ENCODE measurements at regions not wholly inside any gene's neighbourhood (a gene's known extent, or its start where the extent isn't known, plus 50 kb on each side); places are given as distances from the start of the nearest gene placed in this dataset.
"Not testable (repeated sequence)": the region's sequence is repeated elsewhere in the genome, so short reads cannot be mapped to it uniquely, and the experiment has no call there.

DNA sequence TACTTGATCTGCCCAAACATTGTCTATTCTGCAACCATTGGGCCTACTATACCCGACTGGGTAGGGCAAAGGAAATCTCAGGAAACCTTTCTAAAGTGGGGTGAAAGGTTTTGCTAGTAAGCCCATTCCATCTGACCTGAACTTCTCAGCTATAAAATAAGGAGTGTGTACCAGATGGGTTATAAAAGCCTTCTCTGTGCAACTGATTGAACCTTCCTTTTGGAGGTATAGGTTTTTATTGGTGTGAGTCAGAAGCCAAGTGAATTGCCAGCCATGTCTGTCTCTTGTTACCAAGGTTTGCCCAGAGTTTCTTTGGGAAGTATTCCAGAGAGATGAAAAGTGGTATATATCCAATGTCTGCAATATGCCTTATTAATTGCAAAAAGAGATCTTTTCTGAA is 1271.0 kb upstream of the WWC1 start:
- DNase-seq (ENCODE audit: low read depth in 2 of 2): no peak

DNA sequence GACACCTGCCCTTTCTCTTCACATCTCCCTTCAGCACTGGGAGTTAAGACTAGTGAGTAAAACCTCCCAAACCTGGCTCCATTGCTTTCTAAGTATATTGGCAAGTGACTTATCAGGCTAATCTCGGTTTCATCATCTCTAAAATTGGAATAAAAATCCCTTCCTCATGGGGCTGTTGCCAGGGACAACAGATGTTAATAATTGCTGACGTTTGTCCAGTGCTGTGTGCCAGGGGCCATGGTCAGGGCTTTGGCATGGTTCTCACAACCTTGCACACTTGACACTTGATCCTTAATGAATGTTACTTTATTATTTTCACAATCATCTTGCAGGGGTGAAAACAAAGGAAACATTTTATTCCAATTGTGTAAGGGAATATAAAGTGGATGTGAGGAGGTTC is 1262.0 kb upstream of the WWC1 start:
- DNase-seq (ENCODE audit: low read depth in 2 of 2): no peak

DNA sequence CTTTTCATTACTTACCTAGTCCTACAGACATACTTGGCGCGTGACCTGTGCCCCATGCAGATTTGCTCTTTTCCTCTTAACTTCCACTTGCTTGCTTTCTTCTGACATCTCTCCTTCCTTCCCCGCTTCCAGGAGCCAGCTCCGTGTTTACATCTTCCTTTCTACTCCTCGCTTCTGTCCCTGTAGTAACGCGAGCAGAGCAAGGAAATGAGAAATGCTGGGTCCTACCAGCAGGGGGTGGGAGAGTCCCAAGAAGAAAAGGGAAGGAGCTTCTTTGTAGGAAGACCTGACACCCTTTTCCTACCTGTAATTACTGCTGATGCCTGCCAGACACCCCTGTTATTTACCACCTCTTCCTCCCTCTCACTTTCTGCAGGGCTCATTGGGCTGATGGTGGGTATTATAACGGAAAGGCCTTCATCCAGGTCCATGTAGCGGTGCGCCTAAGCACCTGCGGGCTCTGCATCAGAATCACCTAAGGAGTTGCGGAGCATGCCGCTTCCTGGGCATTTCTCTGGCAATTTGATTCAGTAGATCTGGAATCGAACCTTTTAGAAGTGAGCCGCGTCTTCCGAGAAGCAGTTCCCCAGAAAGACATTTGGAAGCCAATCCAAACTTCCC is 1260.8 kb upstream of the WWC1 start:
- DNase-seq (ENCODE audit: low read depth in 2 of 2): no peak

DNA sequence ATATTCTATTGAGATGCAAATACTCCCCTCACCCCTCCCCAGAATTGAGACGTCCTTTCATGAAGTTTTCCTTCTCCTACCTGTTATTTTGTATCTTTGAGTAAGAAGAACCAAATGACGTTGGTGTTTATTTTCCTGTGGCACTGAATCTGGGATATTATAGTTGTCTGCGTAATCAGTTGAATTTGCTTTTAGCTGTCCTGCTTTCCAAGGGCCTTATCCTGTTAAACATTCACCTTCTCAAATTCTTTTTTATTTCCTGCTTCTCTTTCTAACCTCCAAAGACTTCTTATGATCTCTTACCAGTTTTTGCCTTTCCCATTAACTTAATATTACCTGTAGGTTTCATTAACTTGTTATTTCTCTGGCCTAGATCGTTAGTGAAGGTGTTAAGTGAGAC is 1254.9 kb upstream of the WWC1 start:
- DNase-seq (ENCODE audit: low read depth in 2 of 2): no peak

DNA sequence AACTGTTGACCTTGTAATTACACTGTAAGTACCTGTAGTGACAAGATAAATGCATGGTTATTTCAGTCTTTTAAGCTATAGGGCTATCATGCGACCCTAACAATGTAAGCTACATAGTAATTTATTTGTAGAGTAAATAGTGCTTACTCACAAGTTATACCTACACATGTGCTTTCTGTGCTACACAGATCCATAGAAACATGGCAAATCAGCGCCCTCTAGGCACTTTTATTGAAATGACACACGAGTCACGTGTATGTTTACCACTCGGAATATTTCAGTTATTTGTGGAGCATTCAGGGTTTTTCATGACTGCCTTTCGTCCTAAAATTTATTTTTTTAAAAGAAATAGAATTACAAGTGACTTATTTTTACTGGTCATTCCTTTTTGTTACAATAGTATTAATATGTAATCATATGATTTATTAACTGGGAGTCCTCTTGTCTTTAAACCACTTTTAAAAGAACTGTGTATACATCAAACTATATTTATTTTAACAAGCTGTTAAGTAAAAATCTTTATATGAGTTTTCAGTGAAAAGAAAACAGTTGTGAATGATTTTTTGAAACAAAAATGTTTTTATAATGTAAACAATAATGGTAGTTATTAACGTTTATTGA is 1242.3 kb upstream of the WWC1 start:
- DNase-seq (ENCODE audit: low read depth in 2 of 2): no peak

DNA sequence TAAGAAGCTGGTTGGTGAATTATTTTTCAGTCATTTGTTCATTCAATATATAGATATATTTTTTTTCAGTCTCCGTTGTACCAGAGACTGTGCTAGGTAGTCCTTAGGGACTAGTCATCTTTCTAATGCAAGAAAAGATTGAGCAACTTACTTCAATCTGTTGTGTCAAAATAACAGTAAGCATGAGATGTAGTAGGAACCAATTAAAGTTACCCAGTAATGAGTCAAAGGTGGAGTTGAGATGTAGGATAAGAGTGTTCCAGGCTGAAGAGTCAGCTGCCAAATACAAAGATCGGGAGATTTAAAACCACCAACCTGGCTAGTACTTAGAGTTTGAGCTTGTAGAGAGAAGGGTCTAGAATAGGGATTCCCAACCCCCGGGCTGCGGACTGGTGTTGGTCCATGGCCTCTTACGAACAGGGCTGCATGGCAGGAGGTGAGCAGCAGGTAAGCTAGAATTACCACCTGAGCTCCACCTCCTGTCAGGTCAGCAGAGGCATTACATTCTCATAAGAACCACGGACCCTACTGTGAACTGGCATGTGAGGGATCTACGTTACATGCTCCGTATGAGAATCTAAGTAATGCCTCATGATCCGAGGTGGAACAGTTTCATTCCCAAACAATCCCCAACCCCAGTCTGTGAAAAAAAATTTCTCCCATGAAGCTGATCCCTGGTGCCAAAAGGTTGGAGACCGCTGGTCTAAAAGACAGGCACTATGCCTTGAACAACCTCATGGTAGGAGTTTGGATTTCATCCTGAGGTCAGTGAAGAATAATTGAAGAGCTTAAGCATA is 1241.5 kb upstream of the WWC1 start:
- DNase-seq (ENCODE audit: low read depth in 2 of 2): no peak

GRCh38 chr5:167050568-167051401 is 1240.7 kb upstream of the WWC1 start:
- no peak for DNase-seq (ENCODE audit: low read depth in 2 of 2)

- DNase-seq (ENCODE audit: low read depth in 2 of 2): no peak
Observed at GRCh38 chr5:167051402-167051768, 1240.1 kb upstream of the WWC1 start.

DNA sequence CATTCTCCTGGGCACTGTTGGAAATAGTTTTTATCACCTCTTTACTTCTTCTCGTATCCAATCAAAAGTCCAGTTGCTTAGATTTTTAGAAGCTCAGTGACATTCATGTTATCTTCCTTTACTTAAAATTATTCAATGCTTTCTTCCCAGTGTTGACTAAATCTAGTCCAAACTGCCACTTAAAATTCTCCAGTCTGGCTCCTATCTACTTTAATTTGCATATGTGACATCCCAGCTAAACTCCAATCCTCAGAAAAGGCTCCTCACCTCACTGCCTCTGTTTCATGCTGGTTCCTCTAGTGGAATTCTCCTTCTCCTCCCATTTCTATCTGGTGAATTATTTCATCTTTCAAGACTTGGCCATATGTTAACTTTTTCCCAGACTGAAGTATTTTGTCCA is 1238.7 kb upstream of the WWC1 start:
- no peak for DNase-seq (ENCODE audit: low read depth in 2 of 2)

DNA sequence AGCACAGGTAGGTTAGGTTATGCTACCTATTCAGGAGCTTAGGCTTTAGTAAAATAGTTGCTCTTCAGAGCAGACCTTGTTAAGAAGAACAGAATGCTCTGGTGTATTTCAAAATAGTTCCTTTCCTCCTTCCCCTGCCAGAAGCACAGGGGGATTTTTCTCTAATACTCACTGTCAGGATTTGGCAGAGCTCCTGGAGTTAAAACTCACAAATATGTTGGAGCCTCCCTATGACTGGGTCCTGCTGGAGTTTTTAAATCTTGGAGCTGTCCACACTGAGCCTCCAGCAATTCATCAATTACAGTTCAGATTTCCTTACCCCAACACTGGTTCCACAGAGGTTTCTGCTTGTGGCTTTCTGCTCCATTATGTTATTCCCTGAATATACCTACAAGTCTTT is 1233.8 kb upstream of the WWC1 start:
- no peak for DNase-seq (ENCODE audit: low read depth in 2 of 2)

DNA sequence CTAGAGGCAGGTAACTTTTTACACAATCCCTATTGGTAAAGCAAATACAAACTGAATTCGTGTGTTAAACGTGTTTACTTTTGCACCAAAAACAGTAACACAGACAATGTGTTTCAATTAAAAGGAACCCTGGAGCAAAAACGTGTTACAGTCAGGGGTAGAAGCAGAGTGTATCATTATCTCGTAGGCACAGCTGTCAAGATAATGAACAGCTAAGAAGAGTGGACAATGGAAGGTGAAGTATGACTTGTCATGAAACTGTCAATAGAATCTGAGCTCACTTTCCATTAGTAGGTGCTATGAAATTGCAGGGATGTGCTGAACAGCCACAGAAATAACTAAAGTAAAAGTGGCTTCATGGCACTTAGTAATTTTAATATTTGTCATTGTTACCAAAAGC is 1229.8 kb upstream of the WWC1 start:
- DNase-seq (ENCODE audit: low read depth in 2 of 2): no peak

DNA sequence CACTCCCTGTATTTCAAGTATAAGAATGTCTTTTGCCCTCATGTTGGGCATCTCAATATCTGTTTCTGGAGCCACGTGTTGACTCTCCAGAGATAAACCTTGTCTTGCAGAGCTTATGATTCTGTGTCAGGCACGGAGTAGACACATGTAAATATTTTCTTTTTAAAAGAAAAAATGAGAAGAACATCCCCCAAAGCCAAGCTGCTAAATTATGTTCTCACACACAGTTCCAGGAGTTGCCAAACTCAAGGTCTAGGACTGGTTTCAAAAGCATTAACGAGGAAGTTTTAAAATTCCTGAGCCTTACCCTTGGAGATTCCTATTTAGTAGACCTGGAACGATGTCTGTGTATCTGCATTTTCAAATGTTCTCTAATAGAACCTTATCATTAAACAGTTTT is 1228.3 kb upstream of the WWC1 start:
- no peak for DNase-seq (ENCODE audit: low read depth in 2 of 2)

DNA sequence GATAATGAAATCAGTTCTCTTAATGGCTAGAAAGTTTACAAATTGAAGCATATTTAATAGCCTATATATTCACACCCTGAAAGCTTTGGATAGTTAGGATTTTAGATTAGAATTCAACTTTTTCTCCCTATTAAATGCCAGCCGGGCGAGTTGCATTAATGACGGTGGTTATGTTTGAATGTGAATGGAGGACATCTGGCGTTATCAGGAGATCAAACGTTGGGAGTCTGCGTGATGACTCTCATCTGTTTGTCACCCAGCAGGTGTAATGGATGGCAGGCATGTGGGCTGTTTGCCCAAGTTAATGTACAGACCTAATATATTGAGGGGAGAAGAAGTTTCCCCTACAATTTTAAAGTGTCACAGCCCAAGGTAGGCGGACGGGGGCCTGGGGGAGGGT is 1227.7 kb upstream of the WWC1 start:
- no peak for DNase-seq (ENCODE audit: low read depth in 2 of 2)

DNA sequence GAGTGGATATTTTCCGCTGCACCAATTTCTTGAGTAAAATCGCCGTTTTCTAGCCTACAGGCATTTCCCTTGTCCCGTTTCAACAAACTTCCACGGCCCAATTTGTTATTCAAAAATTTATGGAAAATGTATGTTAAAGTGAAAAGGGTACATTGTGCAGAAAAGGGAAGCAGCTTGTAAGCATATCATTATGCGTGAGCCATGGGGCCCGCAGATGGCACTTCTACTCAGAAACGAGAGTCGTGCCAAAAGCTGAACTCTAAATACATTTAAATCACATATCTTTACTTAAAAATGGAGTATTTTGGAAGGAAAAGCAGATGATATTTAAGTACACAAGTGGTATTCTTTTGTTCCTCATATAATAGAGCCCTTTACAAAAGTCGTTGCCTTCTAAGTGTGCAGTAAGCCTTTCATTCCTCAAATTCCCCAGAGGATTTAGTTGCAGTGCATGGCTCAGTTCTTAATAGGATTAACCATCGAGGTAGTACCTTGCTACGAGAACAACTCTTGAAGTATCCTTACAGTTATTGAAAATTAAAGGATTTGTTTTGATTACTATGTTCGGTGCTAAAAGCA is 1227.2 kb upstream of the WWC1 start:
- DNase-seq (ENCODE audit: low read depth in 2 of 2): no peak

DNA sequence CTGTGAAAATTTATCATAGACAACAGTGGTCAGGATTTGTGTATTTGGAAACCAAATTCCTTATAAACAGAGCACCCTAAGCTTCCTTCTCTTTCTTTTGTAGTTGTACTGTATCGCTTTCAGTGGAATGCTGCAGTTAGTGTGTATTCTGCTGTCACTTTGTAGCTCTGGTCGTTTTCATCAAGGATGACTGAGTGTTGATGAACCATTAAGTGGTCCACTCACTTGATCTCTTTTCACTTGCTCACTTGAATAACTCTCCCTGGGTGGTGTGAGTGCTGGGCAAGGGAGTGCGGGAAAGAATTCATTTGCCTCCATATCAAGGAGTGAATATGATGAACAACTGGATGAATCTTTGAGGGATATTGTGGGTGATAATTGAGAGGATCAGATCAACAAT is 1225.7 kb upstream of the WWC1 start:
- DNase-seq (ENCODE audit: low read depth in 2 of 2): no peak

DNA sequence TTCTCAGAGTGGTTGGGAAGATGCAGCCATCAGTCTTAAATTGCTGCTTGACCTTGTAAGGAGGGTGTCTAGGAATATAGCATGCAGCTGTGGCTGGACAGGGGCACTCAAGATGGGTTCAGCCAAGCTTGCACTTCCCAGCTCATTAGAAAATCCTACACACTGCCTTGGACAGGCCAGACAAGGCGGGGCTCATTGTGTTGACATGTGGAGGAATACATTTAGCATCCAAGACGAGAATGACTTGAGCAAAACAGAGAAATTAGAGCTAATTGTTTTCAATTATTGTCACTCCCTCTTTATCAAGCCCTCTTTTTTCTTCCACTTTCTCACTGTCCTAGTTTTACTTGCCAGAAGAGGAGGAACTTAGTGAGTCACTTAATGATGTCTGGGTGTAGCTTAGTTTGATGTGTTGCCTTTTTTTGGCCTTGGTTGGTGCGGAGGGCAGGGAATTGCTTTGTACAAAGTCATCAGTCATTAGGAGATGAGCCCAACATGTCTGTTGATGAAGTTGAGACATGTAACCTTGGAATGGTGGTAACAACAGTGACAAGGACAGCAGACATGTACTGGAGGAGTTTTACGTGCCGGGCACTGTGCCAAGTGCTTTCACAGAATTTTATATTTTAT is 1219.3 kb upstream of the WWC1 start:
- DNase-seq (ENCODE audit: low read depth in 2 of 2): no peak

DNA sequence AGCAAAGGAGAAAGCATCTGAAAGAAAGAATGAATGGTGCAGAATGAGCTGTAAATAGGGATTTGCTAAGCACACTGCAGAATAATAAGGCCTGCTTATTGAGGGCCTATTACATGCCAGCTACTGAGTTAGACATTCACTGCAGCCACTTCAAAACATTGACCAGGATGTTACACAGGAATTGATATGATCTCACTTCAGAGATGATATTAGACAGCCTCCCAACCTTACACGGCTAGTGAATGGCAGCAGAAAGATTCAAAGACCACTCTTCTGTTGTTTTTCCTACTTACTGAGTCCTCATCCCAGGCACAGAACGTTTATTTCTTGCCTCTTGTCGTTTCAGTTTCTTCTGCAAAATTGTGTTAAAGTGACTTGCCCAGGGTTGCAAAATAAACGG is 1209.9 kb upstream of the WWC1 start:
- no peak for DNase-seq (ENCODE audit: low read depth in 2 of 2)

DNA sequence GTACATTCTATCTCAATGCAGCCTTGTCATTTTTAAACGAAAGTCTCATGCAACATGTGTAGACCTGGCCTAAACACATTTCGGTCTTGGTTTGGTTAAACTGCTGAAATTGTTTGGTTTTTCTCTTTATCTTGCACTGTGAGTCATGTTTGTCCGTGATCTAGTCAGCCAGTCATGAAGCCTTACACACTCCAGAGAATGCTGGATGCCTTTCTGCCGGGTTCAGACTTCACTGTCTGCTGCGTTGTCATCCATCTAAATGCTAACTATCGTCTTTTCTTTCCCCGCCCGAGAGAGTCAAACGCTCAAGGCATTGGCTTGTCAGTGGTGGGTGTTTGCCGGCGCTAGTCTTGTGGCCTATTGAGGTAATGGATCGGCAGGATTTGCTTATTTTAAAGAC is 1194.6 kb upstream of the WWC1 start:
- DNase-seq (ENCODE audit: low read depth in 2 of 2): no peak

DNA sequence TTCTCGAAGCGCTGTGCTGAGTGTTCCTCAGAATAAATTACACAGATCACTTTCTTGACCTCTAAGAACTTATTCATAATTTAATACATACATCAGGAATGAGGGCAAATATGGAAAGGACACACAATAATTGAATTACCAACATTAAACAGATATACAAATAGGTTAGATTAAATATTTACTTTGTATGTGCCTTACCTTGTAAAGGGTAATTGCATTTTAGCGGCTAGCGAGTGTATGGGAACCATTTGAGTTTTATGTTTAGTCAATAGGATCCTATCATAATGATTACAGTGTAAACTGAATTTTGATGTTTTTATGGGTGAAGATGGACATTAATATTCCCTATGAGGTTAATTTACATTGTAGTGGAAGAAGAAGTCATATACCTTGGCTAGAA is 1187.1 kb upstream of the WWC1 start:
- no peak for DNase-seq (ENCODE audit: low read depth in 2 of 2)

GRCh38 chr5:167105941-167106340 is 1185.5 kb upstream of the WWC1 start:
- no peak for DNase-seq (ENCODE audit: low read depth in 2 of 2)

DNA sequence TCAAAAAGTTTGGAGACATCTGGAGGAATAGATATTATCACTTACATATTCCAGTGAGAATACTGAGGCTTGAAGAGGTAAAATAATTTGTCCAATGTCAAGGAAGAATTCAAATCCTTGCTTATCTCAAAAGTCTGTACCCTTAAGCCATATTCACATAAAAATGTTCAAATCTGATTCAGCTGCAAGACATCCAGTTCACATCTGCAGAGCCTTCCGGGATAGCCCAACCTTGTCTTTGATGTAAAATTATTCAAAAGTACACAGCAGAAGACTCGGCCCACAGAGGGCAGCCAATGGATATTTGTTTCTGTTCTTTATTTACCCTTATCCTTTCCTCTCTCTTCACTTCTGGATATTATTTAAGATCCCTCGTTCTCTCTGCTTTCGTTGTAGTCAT is 1183.8 kb upstream of the WWC1 start:
- no peak for DNase-seq (ENCODE audit: low read depth in 2 of 2)

- not testable (repeated sequence) for DNase-seq (ENCODE audit: low read depth in 2 of 2)
Observed at GRCh38 chr5:167108266-167108665, 1183.2 kb upstream of the WWC1 start.

All from activated CD4-positive, alpha-beta T cell treated with anti-CD3 and anti-CD28 coated beads for 24 hours (primary cell).